NCI-H226 (cell line): ENCODE measurements at regions not wholly inside any gene's neighbourhood (a gene's known extent, or its start where the extent isn't known, plus 50 kb on each side); places are given as distances from the start of the nearest gene placed in this dataset.
A peak's percentile ranks its signal among the peaks of the same experiment; 100 is the strongest.

Experiments
- DNase-seq: peaks from one replicate; pipeline ENCODE4 v3.0.0-alpha.2; 2015

- no peak for DNase-seq
Measured at GRCh38 chr2:128495996-128496547, 177.4 kb upstream of the HS6ST1 start.

- no peak for DNase-seq
Measured at GRCh38 chr2:128496700-128497099, 178.0 kb upstream of the HS6ST1 start.

- no peak for DNase-seq
Measured at GRCh38 chr2:128497461-128497860, 178.8 kb upstream of the HS6ST1 start.

GRCh38 chr2:128498086-128498485 is 179.4 kb upstream of the HS6ST1 start:
- DNase-seq = no peak

GRCh38 chr2:128498589-128498988 is 179.9 kb upstream of the HS6ST1 start:
- DNase-seq = no peak

GRCh38 chr2:128499367-128500137 is 180.9 kb upstream of the HS6ST1 start:
- no peak for DNase-seq

- DNase-seq = no peak
Measured at GRCh38 chr2:128500138-128500800, 181.6 kb upstream of the HS6ST1 start.

- DNase-seq = no peak
Measured at GRCh38 chr2:128501006-128501690, 182.5 kb upstream of the HS6ST1 start.

GRCh38 chr2:128501700-128502099 is 183.0 kb upstream of the HS6ST1 start:
- no peak for DNase-seq

- DNase-seq = no peak
Measured at GRCh38 chr2:128502200-128502599, 183.5 kb upstream of the HS6ST1 start.

- DNase-seq = no peak
Measured at GRCh38 chr2:128502638-128503246, 184.1 kb upstream of the HS6ST1 start.

- no peak for DNase-seq
Measured at GRCh38 chr2:128503399-128504245, 185.0 kb upstream of the HS6ST1 start.

- no peak for DNase-seq
Measured at GRCh38 chr2:128504246-128505149, 185.8 kb upstream of the HS6ST1 start.

- no peak for DNase-seq
Measured at GRCh38 chr2:128505150-128505490, 186.5 kb upstream of the HS6ST1 start.

GRCh38 chr2:128505575-128506526 is 187.2 kb upstream of the HS6ST1 start:
- DNase-seq = no peak

GRCh38 chr2:128506534-128506933 is 187.9 kb upstream of the HS6ST1 start:
- DNase-seq = peak; percentile 2

- no peak for DNase-seq
Measured at GRCh38 chr2:128510701-128511397, 192.2 kb upstream of the HS6ST1 start.

- DNase-seq = no peak
Measured at GRCh38 chr2:128511731-128512378, 193.2 kb upstream of the HS6ST1 start.
